Loucy (cell line): ENCODE measurements at regions not wholly inside any gene's neighbourhood (a gene's known extent, or its start where the extent isn't known, plus 50 kb on each side); places are given as distances from the start of the nearest gene placed in this dataset.
"Not testable (repeated sequence)": the region's sequence is repeated elsewhere in the genome, so short reads cannot be mapped to it uniquely, and the experiment has no call there.

Experiments used
- H2AFZ ChIP-seq: fragments of 200-600 bp; sonication (generic); 2 replicates; pipeline ENCODE4 v1.6.0; 2016; ENCODE audit warnings: antibody characterized with exemption, mild to moderate bottlenecking, low read length, moderate library complexity
- H3F3A ChIP-seq: fragments of 200-600 bp; 2 replicates; pipeline ENCODE4 v1.6.0; 2016; ENCODE audit warnings: antibody characterized with exemption, low read depth, mild to moderate bottlenecking
- H3K27me3 ChIP-seq: fragments of 200-600 bp; sonication (generic); 2 replicates; pipeline ENCODE4 v1.6.1; 2014; ENCODE audit warnings: low read length, mild to moderate bottlenecking; ENCODE audit not compliant: insufficient read depth, poor library complexity, severe bottlenecking
- H3K36me3 ChIP-seq: fragments of 200-600 bp; sonication (generic); 2 replicates; pipeline ENCODE4 v1.6.1; 2016; ENCODE audit warnings: low read length; ENCODE audit not compliant: insufficient read depth
- H3K4me1 ChIP-seq: fragments of 200-600 bp; sonication (generic); 2 replicates; pipeline ENCODE4 v1.5.1; 2014; ENCODE audit warnings: low read length, mild to moderate bottlenecking; ENCODE audit not compliant: insufficient read depth, poor library complexity, severe bottlenecking
- H3K4me2 ChIP-seq: fragments of 200-600 bp; sonication (generic); 2 replicates; pipeline ENCODE4 v1.6.0; 2014; ENCODE audit warnings: antibody characterized with exemption, low read length, low read depth, mild to moderate bottlenecking; ENCODE audit not compliant: poor library complexity, severe bottlenecking
- H3K4me3 ChIP-seq: fragments of 200-600 bp; sonication (generic); 2 replicates; pipeline ENCODE4 v1.5.1; 2014; ENCODE audit warnings: low read length, mild to moderate bottlenecking, mixed read lengths; ENCODE audit not compliant: poor library complexity, severe bottlenecking
- H3K79me2 ChIP-seq: fragments of 200-600 bp; sonication (generic); 2 replicates; pipeline ENCODE4 v1.6.1; 2014; ENCODE audit warnings: low read length; ENCODE audit not compliant: insufficient read depth
- H3K9ac ChIP-seq: fragments of 200-600 bp; sonication (generic); 2 replicates; pipeline ENCODE4 v1.6.0; 2014; ENCODE audit warnings: mild to moderate bottlenecking, low read depth, low read length, moderate library complexity; ENCODE audit not compliant: poor library complexity, severe bottlenecking
- H3K9me2 ChIP-seq: fragments of 200-600 bp; sonication (generic); replicated peaks from 2 replicates; pipeline ENCODE4 v1.6.1; 2016; ENCODE audit warnings: low read depth, low read length, mixed read lengths
- H3K9me3 ChIP-seq: fragments of 200-600 bp; sonication (generic); 2 replicates; pipeline ENCODE4 v1.6.1; 2014; ENCODE audit warnings: mild to moderate bottlenecking, antibody characterized with exemption, low read length, low read depth; ENCODE audit not compliant: insufficient read depth
- H4K20me1 ChIP-seq: fragments of 200-600 bp; sonication (generic); 2 replicates; pipeline ENCODE4 v1.6.0; 2014; ENCODE audit warnings: antibody characterized with exemption, low read length, mild to moderate bottlenecking; ENCODE audit not compliant: insufficient read depth, poor library complexity, severe bottlenecking
- CTCF ChIP-seq: fragments of 200-600 bp; sonication (generic); conservative IDR thresholded peaks from 2 replicates; pipeline ENCODE4 v1.5.1; 2014; ENCODE audit warnings: mild to moderate bottlenecking, antibody characterized with exemption, low read length
- EZH2phosphoT487 ChIP-seq: fragments of 200-600 bp; IDR thresholded peaks from 2 replicates; pipeline ENCODE4 v1.6.1; 2018; ENCODE audit warnings: antibody characterized with exemption, mild to moderate bottlenecking, moderate library complexity, borderline replicate concordance

- Histone ChIP-seq H3K9me3 (no peaks in the 10 kb centered on the region), H3F3A (no peaks in the 10 kb centered on the region), H3K9me2 (no peaks in the 10 kb centered on the region), H3K36me3 (no peaks in the 10 kb centered on the region), H3K4me1 (no peaks in the 10 kb centered on the region), H3K27me3 (no peaks in the 10 kb centered on the region), H3K4me2 (no peak overlapping the region), H4K20me1 (no peaks in the 10 kb centered on the region), H3K79me2 (no peaks in the 10 kb centered on the region), H3K9ac (no peak overlapping the region), H3K4me3 (no peak overlapping the region), H2AFZ (no peak overlapping the region)
- TF ChIP-seq CTCF (no peak), EZH2phosphoT487 (no peak)
These were observed 407.5 kb upstream of the ANO5 start for GRCh38 chr11:21785351-21785750.

GRCh38 chr11:21794306-21794705 is 398.6 kb upstream of the ANO5 start:
- Histone ChIP-seq H4K20me1 (no peaks in the 10 kb centered on the region), H3F3A (no peaks in the 10 kb centered on the region), H3K79me2 (no peaks in the 10 kb centered on the region), H2AFZ (no peak overlapping the region), H3K9me2 (no peaks in the 10 kb centered on the region), H3K27me3 (no peaks in the 10 kb centered on the region), H3K36me3 (no peaks in the 10 kb centered on the region), H3K9ac (no peak overlapping the region), H3K9me3 (no peaks in the 10 kb centered on the region), H3K4me3 (no peak overlapping the region), H3K4me2 (no peak overlapping the region), H3K4me1 (no peaks in the 10 kb centered on the region)
- TF ChIP-seq CTCF = no peak
- TF ChIP-seq EZH2phosphoT487 = no peak

GRCh38 chr11:21798216-21798615 is 394.7 kb upstream of the ANO5 start:
- Histone ChIP-seq H3K9ac (no peak overlapping the region), H4K20me1 (no peaks in the 10 kb centered on the region), H3K79me2 (no peaks in the 10 kb centered on the region), H3K36me3 (no peaks in the 10 kb centered on the region), H3K27me3 (no peaks in the 10 kb centered on the region), H3K4me3 (no peak overlapping the region), H3F3A (no peaks in the 10 kb centered on the region), H3K9me3 (no peaks in the 10 kb centered on the region; the same call in 1 of the 2 replicates), H3K4me2 (no peak overlapping the region), H2AFZ (no peak overlapping the region), H3K9me2 (no peaks in the 10 kb centered on the region), H3K4me1 (no peaks in the 10 kb centered on the region)
- no peak for TF ChIP-seq EZH2phosphoT487

- H3K9me2 ChIP-seq, H3K4me1 ChIP-seq, H3K79me2 ChIP-seq, H3K36me3 ChIP-seq, H3K4me3 ChIP-seq, H4K20me1 ChIP-seq, H3K9ac ChIP-seq, H3K4me2 ChIP-seq, H3F3A ChIP-seq, H3K9me3 ChIP-seq, H2AFZ ChIP-seq, H3K27me3 ChIP-seq: not testable (repeated sequence)
These were observed 388.4 kb upstream of the ANO5 start for GRCh38 chr11:21804523-21804922.
